ENCODE measurements at regions not wholly inside any gene's neighbourhood (a gene's known extent, or its start where the extent isn't known, plus 50 kb on each side); places are given as distances from the start of the nearest gene placed in this dataset.
"Not testable (repeated sequence)": the region's sequence is repeated elsewhere in the genome, so short reads cannot be mapped to it uniquely, and the experiment has no call there.

DNA sequence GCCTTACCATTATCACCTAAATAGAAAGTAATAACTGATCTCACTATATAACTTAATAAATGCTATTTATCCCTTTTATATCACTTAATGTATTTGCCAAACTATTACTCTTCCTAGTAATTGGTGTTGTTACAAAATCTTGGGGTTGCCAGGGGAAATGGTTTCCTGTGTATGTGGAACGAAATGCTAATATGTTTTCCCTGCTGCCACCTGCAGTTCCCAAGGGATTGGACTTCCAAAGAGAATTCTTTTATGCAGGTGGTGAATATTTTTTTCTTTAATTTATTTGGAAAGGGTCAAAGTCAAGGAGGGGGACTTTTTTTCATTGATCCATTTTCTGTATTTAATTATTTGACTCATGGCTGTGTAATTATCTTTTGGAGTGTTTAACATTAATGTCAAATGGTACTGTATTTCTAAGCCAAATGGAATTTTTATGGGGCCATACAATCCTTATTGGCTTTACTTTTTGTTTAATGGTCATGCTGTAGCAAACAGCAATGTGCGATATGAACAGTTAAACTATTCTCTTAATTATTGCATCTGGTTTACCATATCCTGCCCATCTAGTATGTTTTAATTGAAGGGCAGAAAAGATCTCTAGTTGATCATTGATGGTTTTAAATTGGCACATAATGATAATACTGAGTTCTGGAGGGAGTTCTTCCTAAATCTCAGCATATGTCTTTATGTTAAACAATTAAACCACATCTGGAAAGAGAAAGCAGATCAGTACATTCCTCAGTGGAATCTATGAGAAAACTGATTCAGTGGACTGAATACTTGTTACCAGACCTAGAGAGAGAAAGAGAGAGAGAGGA, 486.3 kb downstream of the TTLL7 start:
- peak; percentile 25 to 26 for DNase-seq (ENCODE audit: low read depth in 2 of 2)

DNA sequence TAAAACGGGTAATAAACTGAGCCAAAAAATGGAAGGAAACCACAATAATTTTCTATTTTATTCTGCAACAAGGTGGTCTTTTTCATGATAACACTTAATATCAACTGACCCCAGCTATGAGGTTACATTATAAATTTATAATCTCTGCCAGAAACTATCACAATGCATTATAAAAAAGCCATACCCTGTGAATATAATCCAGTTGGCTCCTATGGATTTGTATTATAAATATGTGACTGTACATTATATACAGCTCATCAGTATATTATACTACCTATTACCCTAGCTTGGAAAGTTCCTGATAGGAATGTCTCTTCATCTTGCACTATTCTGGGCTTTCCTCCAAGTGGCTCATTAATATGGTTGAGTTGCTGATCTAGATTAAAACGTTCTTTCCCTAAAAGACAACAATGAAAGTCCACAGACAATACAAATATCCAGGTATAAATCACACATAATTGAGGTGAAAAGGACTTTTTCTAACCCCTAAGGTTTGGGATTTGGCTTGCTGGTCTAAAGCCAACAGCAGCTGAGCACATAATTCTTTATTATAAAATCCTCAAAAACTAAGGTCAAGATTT, 487.7 kb downstream of the TTLL7 start:
- DNase-seq (ENCODE audit: low read depth in 2 of 2) = peak; percentile 36 to 38

DNA sequence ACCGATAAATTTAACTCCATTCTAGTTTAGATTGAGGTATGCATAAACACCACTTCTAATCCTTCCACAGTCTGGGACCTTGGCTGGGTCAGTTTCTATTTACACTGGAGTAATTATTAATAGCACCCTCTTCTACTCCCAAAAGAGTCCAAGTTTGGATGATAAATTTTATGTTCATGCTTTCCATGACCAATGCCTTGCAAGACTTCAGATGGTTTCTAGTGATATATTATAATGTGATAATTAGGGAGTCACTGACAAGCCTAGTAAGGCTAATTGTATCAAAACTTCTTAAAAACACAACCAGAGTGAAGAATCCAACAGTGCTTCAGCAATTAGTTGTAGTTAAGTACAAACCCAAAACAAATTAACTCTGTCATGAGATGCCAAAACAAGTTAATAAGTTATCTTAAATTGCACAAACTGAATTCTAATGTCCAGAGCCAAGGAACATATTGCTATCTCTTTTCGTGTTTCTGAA, 489.6 kb downstream of the TTLL7 start:
- DNase-seq (ENCODE audit: low read depth in 2 of 2) = no peak

DNA sequence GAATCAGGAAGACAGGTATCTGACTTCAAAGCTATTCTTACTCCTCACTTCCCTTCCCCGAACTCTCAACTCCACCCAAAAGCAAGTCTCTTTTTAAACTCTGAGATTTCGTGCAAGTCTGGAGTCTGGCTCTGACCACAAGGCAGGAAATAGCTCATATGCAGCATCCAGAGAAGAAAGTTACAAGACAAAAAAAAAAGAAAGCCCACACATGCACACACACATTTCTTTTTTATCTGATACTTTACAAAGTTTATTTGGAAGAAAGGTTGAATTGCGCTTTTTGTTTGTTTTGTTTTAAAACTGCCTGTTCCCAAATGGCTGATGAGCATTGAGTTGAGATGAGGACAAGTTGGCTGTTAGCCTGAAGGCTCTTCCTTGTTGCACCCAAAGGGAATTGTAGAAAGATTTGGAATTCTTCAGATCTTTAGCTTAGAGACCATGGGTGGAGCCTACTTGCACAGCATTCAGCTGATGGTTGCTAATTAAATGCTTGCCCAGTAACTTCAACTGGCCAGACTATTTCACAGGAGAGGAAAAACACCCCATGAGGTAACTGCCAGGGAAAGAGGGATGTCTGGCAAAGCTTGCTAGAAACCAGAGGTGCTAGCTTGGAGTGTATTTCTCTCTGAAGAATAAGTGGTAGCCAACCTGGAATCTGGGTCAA, 490.3 kb downstream of the TTLL7 start:
- peak; percentile 89 to 92 for DNase-seq (ENCODE audit: low read depth in 2 of 2)

DNA sequence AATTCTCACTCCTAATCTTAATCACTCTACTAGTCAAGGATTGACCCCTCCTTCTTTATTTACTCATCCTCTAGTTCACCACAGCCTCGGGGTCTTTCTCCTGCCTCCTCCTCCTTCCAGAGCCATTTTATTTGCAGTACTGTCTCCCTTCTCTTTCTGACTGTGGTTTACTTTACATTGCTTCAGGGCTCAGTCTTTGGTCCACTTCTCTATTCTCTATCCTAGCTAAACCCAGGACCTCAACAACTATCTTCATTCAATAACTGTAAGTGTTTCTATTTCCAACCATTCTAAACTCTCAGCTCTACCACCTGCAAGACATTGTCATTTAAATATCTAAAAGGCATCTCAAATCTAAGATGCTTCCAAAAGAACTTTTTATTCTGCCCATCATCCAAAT, 493.8 kb downstream of the TTLL7 start:
- no peak for DNase-seq (ENCODE audit: low read depth in 2 of 2)

DNA sequence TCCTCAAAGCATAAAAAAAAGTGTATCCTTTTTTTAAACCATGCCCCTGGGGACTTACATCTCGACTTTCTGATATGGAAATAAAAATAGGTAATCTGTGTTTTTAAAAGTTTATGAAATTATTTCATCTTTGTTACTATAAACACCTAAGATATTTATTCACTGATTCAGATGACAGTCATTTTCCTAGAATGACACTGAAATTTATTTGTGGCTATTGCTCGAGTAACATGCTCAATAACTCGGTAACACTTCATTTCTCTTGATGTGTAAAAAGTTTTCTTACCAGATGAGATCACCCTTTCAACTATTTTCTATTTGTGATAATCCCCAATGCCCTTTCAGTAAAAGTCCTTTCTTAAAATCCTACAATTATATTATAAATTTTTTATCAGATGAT, 495.8 kb downstream of the TTLL7 start:
- no peak for DNase-seq (ENCODE audit: low read depth in 2 of 2)

DNA sequence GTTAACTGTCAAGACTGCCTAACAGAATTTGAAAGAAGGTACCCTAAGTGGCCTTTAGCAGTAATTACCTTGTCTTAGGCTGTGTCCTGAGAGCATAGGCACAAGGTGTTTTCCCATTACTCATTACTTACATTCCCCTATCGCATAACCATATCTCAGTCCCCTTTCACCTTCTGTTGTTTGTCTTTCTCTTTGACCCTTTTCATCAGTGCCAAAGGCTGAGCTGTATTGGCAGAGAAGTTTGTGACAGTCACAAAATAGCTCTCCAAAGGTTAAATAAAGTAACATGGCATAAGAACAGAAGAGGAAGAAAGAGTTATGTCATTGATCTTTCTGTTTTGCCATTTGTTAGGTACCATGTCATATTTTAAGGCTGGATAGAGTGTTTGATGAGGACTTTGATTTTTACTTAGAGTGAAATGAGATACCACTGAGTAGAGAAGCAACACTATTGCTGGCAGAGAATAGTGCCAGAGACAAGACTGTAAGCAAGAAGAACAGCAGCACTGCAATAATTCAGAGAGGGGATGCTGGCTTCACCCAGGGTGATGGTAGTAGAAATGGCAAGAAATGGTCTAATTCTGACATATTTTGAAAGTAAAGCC, 497.8 kb downstream of the TTLL7 start:
- no peak for DNase-seq (ENCODE audit: low read depth in 2 of 2)

DNA sequence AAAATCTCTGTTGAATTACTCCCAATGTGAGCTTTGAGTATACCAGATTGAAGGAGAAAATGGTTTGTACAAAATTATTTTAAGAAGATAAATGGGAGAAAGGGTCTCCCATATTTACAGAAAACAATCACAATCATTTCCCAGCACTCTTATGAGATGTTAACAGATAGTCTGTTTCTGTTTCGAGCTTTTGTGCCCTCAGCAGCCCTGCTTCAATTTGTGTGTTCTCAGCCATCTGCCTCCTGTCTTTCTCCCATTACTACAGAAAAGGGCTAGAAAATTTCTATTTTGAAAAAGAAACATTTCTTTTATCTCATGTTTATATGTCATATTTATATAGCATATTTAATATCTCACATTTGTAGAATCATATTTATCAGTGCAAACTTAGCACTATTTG, 498.4 kb downstream of the TTLL7 start:
- DNase-seq (ENCODE audit: low read depth in 2 of 2) = no peak

DNA sequence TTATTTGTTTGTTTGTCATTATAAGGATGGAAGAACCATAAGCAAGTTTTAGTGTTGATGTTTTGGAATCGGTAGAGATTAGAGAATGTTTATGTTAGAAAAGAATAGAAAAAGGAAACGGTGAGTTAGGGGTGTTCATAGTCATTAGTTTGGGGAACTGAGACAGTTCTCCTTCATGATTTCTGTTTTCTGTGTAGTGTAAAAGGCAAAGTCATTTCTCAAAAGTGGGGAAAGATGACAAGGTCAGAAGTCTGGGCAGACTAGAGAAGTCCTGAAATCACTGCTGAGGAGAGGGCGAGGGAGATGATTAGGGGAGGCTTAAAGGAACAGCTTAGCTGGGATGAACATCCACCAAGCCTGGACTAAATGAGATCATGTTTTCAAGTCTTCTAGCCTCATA, 498.9 kb downstream of the TTLL7 start:
- no peak for DNase-seq (ENCODE audit: low read depth in 2 of 2)

DNA sequence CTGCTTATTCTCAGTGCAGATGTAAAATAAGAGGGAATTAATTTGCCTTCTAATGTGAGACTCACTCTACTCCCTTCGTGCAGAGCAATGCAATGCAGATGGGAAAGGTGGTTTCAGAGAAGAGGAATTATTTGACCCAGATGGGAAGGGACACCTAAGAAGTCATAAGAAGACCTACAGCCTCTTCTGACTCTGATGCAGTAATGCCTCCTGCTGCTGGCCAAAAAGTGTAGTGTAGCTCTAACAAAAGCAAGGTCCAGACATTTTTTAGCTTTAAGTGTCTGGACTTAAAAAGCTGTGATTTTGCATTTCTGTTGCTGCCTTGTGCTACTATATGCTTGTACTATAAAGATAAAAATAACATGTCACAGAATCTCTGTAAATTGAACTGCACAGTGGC, 501.4 kb downstream of the TTLL7 start:
- DNase-seq (ENCODE audit: low read depth in 2 of 2) = no peak

DNA sequence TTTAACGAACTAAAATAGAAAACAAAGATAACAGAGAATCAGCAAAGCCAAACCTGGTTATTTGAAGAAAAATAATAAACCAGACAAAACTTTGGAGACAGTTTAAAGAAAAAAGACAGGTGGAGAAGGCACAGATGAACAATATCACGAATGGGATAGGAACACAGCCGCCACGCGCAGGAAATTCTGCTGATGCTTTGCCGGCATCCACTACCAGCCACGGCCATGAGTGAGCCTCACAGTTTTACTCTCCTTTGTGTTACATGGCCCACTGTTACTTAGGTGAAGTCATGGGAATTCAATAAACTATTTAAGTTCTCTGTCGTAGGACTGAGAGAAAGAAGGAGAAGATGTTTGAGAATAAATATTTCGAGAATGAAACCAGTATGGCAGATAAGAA, 503.4 kb downstream of the TTLL7 start:
- no peak for DNase-seq (ENCODE audit: low read depth in 2 of 2)

DNA sequence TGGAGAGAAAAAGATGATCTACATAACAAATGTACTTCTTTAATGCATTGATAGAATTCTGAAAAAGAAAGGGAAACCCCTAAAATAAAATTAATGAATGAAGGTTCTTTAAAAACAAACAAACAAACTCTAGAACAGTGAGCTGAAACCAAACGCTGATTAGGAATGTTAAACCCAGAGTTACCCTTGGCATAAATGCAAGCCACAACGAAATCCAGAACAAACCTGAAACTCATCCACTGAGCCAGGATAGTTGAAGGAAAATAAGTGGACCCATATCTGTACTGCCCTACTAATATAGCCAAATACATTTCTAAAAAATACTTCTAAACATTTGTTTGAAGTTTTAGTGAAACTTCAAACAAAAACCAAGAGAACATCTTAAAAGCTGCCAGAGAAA, 505.3 kb downstream of the TTLL7 start:
- no peak for DNase-seq (ENCODE audit: low read depth in 2 of 2)

DNA sequence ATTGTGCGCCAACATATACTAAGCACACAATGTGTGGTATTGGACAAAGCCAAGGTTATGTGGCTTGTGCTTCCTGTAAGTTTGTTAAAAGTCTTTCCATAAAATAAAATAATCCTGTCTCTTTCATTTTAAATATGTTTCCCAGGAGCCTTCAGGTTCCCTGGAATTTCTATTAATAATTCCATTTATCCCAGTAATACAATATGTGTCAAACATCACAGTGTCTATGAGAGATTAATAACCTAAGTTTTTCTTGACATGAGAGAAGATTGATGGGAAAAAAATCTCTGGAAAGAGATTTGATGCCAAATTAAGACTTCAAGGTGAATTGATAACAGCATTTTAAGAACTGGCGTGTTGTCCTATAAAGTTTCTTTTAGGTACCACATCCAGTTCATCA, 507.0 kb downstream of the TTLL7 start:
- no peak for DNase-seq (ENCODE audit: low read depth in 2 of 2)

DNA sequence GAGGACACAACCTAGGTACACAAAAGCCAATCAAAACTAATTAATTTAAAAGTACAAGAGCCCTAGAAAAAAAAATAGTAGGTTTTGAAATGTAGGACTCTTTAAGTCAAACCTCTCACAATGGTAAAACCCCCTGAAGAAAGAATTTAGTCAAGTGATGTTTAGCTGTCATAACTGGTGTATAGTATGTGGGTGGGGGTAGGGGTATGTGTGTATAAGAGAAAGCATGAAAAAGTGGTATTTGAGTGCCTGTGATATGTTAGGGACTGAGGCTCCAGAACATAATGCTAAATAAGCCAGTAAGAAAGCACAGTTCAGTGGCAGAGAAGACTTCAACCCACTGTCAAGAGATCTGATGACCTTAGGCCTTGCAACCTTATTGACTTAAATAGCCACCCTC, 507.9 kb downstream of the TTLL7 start:
- DNase-seq (ENCODE audit: low read depth in 2 of 2) = no peak

DNA sequence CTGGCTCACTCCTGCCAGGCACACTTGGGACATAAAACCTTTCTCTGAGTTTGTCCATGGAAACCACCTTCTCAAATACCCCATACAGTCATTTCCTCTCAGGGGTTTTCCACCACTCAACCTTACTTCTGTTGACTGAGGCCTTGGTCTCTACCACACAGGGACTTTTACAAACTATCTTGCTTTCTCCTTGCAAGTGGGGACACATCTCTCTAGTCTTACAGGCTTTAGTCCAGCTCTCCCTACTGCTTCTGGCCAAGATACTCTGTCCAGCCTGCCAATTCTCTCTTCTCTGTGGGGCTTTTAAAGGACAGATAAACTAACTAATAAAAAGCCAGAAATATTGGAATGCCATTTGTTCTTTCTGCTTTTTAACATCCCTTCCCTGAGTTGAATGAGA, 510.8 kb downstream of the TTLL7 start:
- DNase-seq (ENCODE audit: low read depth in 2 of 2) = not testable (repeated sequence)

DNA sequence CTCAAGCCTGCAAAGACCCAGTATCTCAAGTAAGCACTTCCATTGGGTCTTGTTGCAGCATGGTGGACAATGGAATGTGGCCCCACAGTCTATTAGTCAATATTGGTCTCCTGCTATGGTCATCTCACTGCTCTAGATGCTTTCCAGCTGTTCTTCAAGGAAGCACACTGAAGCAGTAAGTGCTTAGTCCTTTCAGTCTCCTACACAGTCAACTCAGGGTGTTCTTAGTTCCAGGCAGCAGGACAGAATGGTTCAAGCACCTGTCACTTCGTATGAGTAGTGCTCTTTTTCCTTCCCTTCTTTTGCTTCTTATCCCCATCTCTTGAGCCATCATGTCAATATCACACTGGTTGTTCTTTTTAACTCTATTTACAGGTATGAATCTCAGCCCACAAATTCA, 511.5 kb downstream of the TTLL7 start:
- DNase-seq (ENCODE audit: low read depth in 2 of 2) = not testable (repeated sequence)

DNA sequence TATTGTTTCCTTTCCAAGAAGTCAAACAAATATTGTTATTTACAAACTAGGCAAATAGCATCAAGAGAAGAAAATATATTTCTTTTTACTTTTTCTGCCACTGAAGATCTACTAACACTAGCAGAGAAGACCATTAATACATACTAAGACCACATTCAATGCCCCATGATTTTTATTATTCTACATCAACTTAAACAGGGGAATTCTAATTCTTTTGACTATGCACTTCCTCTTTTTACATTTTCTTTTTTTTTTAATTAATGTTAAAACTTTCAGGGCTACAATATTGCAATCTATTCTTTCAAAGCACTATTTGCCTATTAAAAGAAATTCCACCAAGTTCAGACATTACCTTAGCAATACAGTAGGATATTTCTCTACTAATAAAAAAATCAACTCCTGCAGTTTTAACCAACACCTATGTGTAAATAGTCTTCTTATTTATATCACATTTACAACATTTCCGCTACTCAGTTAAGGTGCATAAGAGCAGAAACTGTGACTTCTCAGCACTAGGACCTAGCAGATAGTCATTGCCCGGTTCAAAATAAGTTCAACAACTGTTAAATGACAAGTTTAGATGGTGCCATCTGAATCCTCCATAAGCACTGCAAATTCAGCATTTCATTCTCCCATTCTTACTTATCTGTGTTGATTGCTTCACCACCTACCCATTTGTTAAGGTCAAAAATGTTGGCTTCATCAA, 513.5 kb downstream of the TTLL7 start:
- not testable (repeated sequence) for DNase-seq (ENCODE audit: low read depth in 2 of 2)

DNA sequence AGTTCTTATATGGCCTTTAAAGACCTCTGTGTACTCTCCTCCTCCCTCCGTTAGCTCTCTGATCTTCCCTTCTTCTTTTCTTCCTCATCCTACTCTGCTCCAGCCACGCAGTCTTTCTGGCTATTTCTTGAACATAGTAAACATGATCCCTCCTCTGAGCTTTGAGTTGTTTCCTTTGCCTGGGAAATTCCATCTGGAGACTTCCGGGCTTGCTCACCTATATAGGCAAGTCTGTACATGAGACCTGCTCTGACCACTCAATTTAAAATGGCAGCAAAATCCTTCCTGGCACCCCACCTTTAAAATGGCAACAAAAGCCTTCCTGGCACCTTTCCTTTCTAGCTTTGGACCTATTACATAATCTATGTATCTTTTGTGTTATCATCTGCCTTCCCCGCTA, 517.6 kb downstream of the TTLL7 start:
- DNase-seq (ENCODE audit: low read depth in 2 of 2) = not testable (repeated sequence)

DNA sequence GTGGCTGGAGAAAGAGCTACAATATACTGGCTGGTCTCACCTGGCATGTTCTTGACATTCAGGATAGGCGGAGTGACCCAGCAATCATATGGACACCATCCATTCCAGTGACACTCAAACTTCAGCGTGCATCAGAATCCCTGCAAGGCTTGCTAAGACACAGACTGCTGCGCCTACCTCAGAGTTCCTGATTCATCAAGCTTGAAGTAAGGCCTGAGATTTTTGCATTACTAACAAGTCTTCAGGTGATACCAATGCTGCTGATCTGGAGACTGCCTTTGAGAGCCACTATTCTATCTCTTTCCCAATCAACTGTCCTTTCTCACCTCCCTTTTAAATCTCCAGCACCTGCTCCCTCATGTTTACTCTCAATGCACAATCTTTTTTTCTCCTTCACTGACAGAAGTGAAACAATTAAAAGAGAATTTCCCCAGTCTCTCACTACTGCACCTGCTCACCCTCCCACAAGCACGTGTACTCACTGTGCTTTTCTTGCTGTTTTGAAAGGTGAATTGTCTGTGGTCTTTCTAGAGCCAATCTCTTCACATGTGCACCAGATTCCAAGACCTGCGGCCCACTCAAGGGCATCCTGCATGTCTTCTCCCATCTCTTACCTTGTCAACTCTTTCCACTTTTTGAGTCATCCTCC, 519.2 kb downstream of the TTLL7 start:
- DNase-seq (ENCODE audit: low read depth in 2 of 2) = not testable (repeated sequence)

DNA sequence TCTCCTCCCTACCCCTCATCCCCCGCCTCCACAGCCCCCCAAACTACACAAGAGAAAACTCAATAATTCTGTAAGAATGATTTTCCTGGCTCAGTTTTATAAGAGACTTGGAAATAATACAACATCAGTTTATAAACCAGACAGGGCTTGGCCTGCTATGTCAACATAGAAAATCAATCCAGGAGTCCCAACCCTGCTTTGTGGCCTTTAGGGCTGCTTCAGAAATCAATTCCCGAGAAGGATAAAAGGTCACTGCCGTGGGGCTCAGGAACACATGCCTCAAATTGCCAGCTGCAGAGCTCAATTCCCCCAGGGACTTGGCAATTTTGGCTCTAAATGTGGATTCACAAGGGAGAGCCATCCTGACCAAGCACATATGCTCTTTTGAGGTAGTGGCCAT, 520.8 kb downstream of the TTLL7 start:
- not testable (repeated sequence) for DNase-seq (ENCODE audit: low read depth in 2 of 2)

DNA sequence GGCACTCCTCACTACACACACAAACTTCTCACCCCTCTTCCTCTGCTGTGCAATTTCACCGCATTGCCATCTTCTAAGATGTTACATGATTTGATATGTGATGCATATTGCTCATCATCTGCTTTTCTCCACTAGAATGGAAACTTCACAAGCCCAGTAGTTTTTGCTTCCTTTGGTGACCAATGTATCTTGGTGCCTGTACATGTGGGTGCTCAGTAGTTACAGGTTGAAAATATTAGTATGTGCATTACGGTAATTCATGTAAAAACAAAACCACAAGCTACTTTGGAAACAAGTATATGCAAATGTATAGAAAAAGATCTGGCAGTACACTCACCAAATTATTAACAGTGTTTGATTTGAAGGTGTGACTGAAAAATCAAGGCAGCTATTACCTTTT, 522.4 kb downstream of the TTLL7 start:
- not testable (repeated sequence) for DNase-seq (ENCODE audit: low read depth in 2 of 2)
